ENCODE measurements at regions not wholly inside any gene's neighbourhood (a gene's known extent, or its start where the extent isn't known, plus 50 kb on each side); places are given as distances from the start of the nearest gene placed in this dataset.

GRCh38 chr21:36636016-36636415 is 62.9 kb upstream of the SIM2 start:
- ChIA-PET CTCF (no interaction called here), POLR2A (ENCODE audit: low non-redundant PET) (no interaction called here)
- H3K9me3 ChIP-seq (ENCODE audit: low read depth, low read length, poor library complexity, severe bottlenecking) = peaks cover 29% of the 10 kb centered on the region
- peaks cover 17% of the 10 kb centered on the region for H3K36me3 ChIP-seq (ENCODE audit: insufficient read depth, low read length, poor library complexity, severe bottlenecking)
- no TSS peak for BruUV-seq (replicated peaks)
- TF ChIP-seq, protein P1, sequence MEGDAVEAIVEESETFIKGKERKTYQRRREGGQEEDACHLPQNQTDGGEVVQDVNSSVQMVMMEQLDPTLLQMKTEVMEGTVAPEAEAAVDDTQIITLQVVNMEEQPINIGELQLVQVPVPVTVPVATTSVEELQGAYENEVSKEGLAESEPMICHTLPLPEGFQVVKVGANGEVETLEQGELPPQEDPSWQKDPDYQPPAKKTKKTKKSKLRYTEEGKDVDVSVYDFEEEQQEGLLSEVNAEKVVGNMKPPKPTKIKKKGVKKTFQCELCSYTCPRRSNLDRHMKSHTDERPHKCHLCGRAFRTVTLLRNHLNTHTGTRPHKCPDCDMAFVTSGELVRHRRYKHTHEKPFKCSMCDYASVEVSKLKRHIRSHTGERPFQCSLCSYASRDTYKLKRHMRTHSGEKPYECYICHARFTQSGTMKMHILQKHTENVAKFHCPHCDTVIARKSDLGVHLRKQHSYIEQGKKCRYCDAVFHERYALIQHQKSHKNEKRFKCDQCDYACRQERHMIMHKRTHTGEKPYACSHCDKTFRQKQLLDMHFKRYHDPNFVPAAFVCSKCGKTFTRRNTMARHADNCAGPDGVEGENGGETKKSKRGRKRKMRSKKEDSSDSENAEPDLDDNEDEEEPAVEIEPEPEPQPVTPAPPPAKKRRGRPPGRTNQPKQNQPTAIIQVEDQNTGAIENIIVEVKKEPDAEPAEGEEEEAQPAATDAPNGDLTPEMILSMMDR (conservative IDR thresholded peaks at IDR 0.05; ENCODE audit: low read depth, low read length) = no peak
- no peak for TF ChIP-seq EZH2 (IDR thresholded peaks at IDR 0.05; ENCODE audit: borderline replicate concordance, low read depth, low read length, poor library complexity, severe bottlenecking)
- intact Hi-C loops (cut with micrococcal nuclease; ENCODE audit: unreplicated experiment) = no loop called here
- peaks cover 17% of the 10 kb centered on the region for H3K4me1 ChIP-seq (ENCODE audit: insufficient read depth, low read length, poor library complexity, severe bottlenecking)
- no peak overlapping the region for H3K4me3 ChIP-seq (ENCODE audit: low read depth, low read length, poor library complexity, severe bottlenecking)
- H3K27ac ChIP-seq (ENCODE audit: low read depth, low read length, poor library complexity, severe bottlenecking) = no peak overlapping the region
- DNase-seq (ENCODE audit: low spot score) = no peak
- H3K27me3 ChIP-seq (replicated peaks; ENCODE audit: insufficient read depth, low read depth, low read length, poor library complexity) = no peaks in the 10 kb centered on the region

DNA sequence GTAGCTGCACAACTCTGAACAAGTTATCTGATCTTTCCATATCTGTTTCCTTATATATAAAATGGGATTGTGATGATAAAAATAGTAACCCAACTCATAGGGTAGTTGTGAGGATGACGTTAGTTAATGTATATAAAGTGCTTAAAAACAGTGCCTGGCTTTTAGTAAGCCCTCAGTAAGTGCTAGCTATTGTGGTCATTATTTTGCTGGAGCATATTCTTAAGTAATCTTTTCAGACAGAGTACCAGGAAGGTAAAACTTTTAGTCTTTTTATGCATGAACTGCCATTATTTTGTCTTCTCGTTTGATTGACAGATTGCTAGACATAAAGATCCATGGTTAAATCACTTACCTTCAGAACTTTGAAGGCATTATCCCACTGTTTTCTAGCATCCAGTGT is 62.5 kb upstream of the SIM2 start:
- H3K9me3 ChIP-seq (ENCODE audit: low read depth, low read length, poor library complexity, severe bottlenecking) = peaks cover 29% of the 10 kb centered on the region
- DNase-seq (ENCODE audit: low spot score) = no peak
- CTCF ChIA-PET = no interaction called here
- TF ChIP-seq EZH2 (IDR thresholded peaks at IDR 0.05; ENCODE audit: borderline replicate concordance, low read depth, low read length, poor library complexity, severe bottlenecking) = no peak
- TF ChIP-seq, protein P1 (conservative IDR thresholded peaks at IDR 0.05; ENCODE audit: low read depth, low read length) = no peak
- H3K27me3 ChIP-seq (replicated peaks; ENCODE audit: insufficient read depth, low read depth, low read length, poor library complexity) = no peaks in the 10 kb centered on the region
- POLR2A ChIA-PET (ENCODE audit: low non-redundant PET) = no interaction called here
- no TSS peak for BruUV-seq (replicated peaks)
- intact Hi-C loops (cut with micrococcal nuclease; ENCODE audit: unreplicated experiment) = no loop called here
- peaks cover 17% of the 10 kb centered on the region for H3K36me3 ChIP-seq (ENCODE audit: insufficient read depth, low read length, poor library complexity, severe bottlenecking)
- H3K27ac ChIP-seq (ENCODE audit: low read depth, low read length, poor library complexity, severe bottlenecking) = no peak overlapping the region
- H3K4me1 ChIP-seq (ENCODE audit: insufficient read depth, low read length, poor library complexity, severe bottlenecking) = peaks cover 21% of the 10 kb centered on the region
- no peak overlapping the region for H3K4me3 ChIP-seq (ENCODE audit: low read depth, low read length, poor library complexity, severe bottlenecking)

DNA sequence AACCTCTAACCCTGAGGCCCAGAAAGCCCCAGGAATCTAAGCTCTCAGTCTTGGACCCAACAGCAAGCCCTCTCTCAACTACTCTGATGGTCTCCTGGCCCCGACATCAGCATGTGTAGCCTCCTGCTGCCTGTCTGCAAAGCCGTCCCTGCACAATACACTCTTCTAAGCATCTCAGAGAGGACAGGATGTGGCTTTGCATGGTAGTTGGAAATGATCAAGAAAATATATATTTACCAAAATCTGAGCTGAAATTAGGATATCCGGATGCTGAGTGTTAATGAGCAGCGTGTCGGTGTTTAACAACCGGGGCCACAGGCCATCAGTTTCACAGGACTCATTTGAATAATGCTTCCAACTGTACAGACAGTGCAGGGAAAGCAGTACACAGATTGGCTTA is 59.1 kb upstream of the SIM2 start:
- Histone ChIP-seq H3K27me3 (replicated peaks; ENCODE audit: insufficient read depth, low read depth, low read length, poor library complexity) (no peaks in the 10 kb centered on the region), H3K4me3 (ENCODE audit: low read depth, low read length, poor library complexity, severe bottlenecking) (no peak overlapping the region), H3K9me3 (ENCODE audit: low read depth, low read length, poor library complexity, severe bottlenecking) (peaks cover 29% of the 10 kb centered on the region), H3K27ac (ENCODE audit: low read depth, low read length, poor library complexity, severe bottlenecking) (peak overlapping the region; percentile 96), H3K36me3 (ENCODE audit: insufficient read depth, low read length, poor library complexity, severe bottlenecking) (peaks cover 17% of the 10 kb centered on the region), H3K4me1 (ENCODE audit: insufficient read depth, low read length, poor library complexity, severe bottlenecking) (peaks cover 38% of the 10 kb centered on the region)
- intact Hi-C loops (cut with micrococcal nuclease; ENCODE audit: unreplicated experiment) = loop anchor here (1.0 to 5.0 kb wide), 9 partner anchors 68 to 337 kb away; no protein-coding TSS in a partner anchor
- ChIA-PET POLR2A (ENCODE audit: low non-redundant PET) (interaction anchor here (0.5 to 0.6 kb wide), 3 partner anchors 77 to 313 kb away, joined by 10 to 20 read pairs (median 12); no protein-coding TSS in a partner anchor), CTCF (interaction anchor here (0.6 to 1.7 kb wide), 7 partner anchors 9 to 412 kb away, joined by 3 to 18 read pairs (median 4); no protein-coding TSS in a partner anchor)
- BruUV-seq (replicated peaks) = no TSS peak
- DNase-seq (ENCODE audit: low spot score) = no peak
- TF ChIP-seq, protein P1 (conservative IDR thresholded peaks at IDR 0.05; ENCODE audit: low read depth, low read length) = no peak
- TF ChIP-seq EZH2 (IDR thresholded peaks at IDR 0.05; ENCODE audit: borderline replicate concordance, low read depth, low read length, poor library complexity, severe bottlenecking) = no peak

Measured in A673 (cell line).